ENCODE measurements at regions not wholly inside any gene's neighbourhood (a gene's known extent, or its start where the extent isn't known, plus 50 kb on each side); places are given as distances from the start of the nearest gene placed in this dataset.

GRCh38 chr2:123723706-123724105 is 301.4 kb upstream of the CNTNAP5 start (continued):
- TF ChIP-seq REST (IDR thresholded peaks at IDR 0.05; ENCODE audit: unreplicated experiment) = no peak

- DNase-seq (ENCODE audit: low spot score) = no peak
- H3F3A ChIP-seq (replicated peaks; ENCODE audit: low read depth) = no peaks in the 10 kb centered on the region
- H3K27ac Mint-ChIP-seq = no peak overlapping the region
- no peak overlapping the region for H3K4me3 ChIP-seq
- no peak overlapping the region for H3K27ac ChIP-seq (ENCODE audit: low read depth)
- no peak overlapping the region for H3K4me2 ChIP-seq
- no peaks in the 10 kb centered on the region for H3K9me3 Mint-ChIP-seq
- H2AFZ ChIP-seq = no peak overlapping the region
- H3K27me3 Mint-ChIP-seq (ENCODE audit: insufficient read depth, low read depth, poor library complexity) = no peaks in the 10 kb centered on the region
- H3K4me1 ChIP-seq (ENCODE audit: insufficient read depth) = no peaks in the 10 kb centered on the region
- H3K36me3 ChIP-seq (ENCODE audit: insufficient read depth) = no peaks in the 10 kb centered on the region
- H3K36me3 Mint-ChIP-seq (ENCODE audit: low read depth) = no peaks in the 10 kb centered on the region
- H3K9me2 ChIP-seq (ENCODE audit: insufficient read depth) = no peaks in the 10 kb centered on the region
- TF ChIP-seq JUNB (IDR thresholded peaks at IDR 0.05; ENCODE audit: unreplicated experiment) = no peak
- TF ChIP-seq ZNF114 (CRISPR knock-in tag; IDR thresholded peaks at IDR 0.05) = no peak
- no peak for TF ChIP-seq REST (IDR thresholded peaks at IDR 0.05; ENCODE audit: unreplicated experiment)
- TF ChIP-seq ZNF331 (CRISPR knock-in tag; IDR thresholded peaks at IDR 0.05; ENCODE audit: low read depth) = no peak
- TF ChIP-seq ETS1 (IDR thresholded peaks at IDR 0.05) = no peak
- no peak for TF ChIP-seq STAT1 (IDR thresholded peaks at IDR 0.05; ENCODE audit: unreplicated experiment)
- TF ChIP-seq CTCF (conservative IDR thresholded peaks at IDR 0.05; ENCODE audit: low read depth in 2 of 2) = no peak
- TF ChIP-seq POLR2AphosphoS5 (IDR thresholded peaks at IDR 0.05; ENCODE audit: low read depth) = no peak
- no peak for TF ChIP-seq CREB1 (CRISPR knock-in tag; IDR thresholded peaks at IDR 0.05; ENCODE audit: low read depth)
- TF ChIP-seq NANOG (IDR thresholded peaks at IDR 0.05; ENCODE audit: borderline replicate concordance) = no peak
- no peak for TF ChIP-seq EZH2 (IDR thresholded peaks at IDR 0.05; ENCODE audit: low read depth, unreplicated experiment)
- no peak for ATAC-seq
- H3K4me3 Mint-ChIP-seq = no peak overlapping the region
- peaks cover 5% of the 10 kb centered on the region for H3K4me1 Mint-ChIP-seq
- no peaks in the 10 kb centered on the region for H3K27me3 ChIP-seq (ENCODE audit: insufficient read depth)
- no peaks in the 10 kb centered on the region for H4K20me1 ChIP-seq (replicated peaks; ENCODE audit: insufficient read depth)
- H3K79me2 ChIP-seq (replicated peaks; ENCODE audit: insufficient read depth) = no peaks in the 10 kb centered on the region
Measured at GRCh38 chr2:123732563-123732962, 292.5 kb upstream of the CNTNAP5 start.

Data from GM23338 (cell line).